ENCODE measurements at regions not wholly inside any gene's neighbourhood (a gene's known extent, or its start where the extent isn't known, plus 50 kb on each side); places are given as distances from the start of the nearest gene placed in this dataset.

DNA sequence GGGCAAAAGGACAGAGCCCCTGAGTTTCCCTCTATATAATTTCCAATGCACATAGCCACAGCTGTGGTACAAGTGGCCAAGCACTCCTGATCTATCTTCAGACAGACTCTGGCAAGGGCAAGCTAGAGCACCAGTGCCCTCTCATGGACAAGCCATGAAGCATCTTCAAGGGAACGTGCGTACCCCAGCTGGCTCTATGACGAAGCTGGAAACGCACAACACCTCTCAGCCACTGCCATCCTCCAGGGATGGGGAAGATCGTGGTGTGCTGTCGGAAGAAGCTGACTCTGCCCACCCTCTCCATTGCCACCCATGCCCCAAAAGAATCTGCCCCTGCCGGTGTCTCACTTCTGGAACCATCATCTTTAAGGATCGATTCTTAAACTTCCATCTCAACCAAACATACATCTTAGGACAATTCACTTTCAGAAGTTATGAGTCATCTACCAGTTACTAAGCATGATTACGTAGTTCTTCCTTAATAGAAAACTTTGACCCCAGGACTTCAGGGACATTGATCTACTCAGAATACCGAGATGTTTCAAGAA lies 482.9 kb downstream of the AGTPBP1 start:
- no peak for TF ChIP-seq EZH2 (IDR thresholded peaks at IDR 0.05; ENCODE audit: borderline replicate concordance, insufficient read depth, low read depth, low read length, poor library complexity, severe bottlenecking)
- TF ChIP-seq, protein P1, sequence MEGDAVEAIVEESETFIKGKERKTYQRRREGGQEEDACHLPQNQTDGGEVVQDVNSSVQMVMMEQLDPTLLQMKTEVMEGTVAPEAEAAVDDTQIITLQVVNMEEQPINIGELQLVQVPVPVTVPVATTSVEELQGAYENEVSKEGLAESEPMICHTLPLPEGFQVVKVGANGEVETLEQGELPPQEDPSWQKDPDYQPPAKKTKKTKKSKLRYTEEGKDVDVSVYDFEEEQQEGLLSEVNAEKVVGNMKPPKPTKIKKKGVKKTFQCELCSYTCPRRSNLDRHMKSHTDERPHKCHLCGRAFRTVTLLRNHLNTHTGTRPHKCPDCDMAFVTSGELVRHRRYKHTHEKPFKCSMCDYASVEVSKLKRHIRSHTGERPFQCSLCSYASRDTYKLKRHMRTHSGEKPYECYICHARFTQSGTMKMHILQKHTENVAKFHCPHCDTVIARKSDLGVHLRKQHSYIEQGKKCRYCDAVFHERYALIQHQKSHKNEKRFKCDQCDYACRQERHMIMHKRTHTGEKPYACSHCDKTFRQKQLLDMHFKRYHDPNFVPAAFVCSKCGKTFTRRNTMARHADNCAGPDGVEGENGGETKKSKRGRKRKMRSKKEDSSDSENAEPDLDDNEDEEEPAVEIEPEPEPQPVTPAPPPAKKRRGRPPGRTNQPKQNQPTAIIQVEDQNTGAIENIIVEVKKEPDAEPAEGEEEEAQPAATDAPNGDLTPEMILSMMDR (IDR thresholded peaks at IDR 0.05), result no peak

All from B cell (primary cell).